RPMI8226 (cell line): ENCODE measurements at regions not wholly inside any gene's neighbourhood (a gene's known extent, or its start where the extent isn't known, plus 50 kb on each side); places are given as distances from the start of the nearest gene placed in this dataset.

ENCODE experiments used
- DNase-seq: peaks from one replicate; pipeline ENCODE4 v3.0.0-alpha.2; 2015

DNA sequence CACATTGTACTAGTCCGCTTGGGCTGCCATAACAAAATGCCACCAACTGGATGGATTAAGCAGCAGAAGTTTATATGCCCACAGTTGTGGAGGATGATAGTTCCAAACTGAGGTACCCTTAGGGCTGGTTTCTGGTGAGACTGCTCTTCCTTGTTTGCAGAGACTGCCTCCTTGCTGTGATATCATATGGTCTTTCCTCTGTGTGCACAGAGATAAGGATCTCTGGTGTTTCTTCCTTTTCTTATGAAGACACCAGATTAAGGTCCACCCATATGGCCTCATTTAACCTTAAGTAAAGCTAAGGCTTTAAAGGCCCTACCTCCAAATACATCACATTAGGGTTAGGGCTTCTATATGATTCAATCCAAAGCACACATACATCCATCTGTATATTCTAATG, 738.2 kb upstream of the GCFC2 start:
- DNase-seq: no peak

GRCh38 chr2:76447294-76447693, 736.6 kb upstream of the GCFC2 start:
- peak; percentile 9 for DNase-seq

DNA sequence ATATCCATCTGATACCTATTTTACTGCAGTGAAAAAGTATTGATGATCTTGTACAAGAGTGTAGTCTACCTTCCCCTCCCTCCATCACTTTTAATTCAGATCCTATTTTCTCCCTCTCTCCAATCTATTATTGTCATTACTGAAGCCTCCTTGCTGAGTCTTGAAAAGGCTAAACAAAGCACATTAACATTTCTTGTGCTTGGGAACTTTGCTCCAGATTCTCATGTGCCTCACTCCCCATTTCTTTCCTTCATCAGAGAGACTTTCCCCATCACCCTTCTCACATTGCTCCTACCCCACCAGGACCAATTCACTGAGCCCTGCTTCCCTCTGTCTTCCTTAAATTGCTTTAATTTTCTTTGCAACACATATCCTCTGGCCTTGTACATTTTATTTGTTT, 736.2 kb upstream of the GCFC2 start:
- DNase-seq: no peak

GRCh38 chr2:76445880-76446279, 735.2 kb upstream of the GCFC2 start:
- DNase-seq: peak; percentile 7

- DNase-seq: no peak
Observed at GRCh38 chr2:76444732-76445131, 734.0 kb upstream of the GCFC2 start.

DNA sequence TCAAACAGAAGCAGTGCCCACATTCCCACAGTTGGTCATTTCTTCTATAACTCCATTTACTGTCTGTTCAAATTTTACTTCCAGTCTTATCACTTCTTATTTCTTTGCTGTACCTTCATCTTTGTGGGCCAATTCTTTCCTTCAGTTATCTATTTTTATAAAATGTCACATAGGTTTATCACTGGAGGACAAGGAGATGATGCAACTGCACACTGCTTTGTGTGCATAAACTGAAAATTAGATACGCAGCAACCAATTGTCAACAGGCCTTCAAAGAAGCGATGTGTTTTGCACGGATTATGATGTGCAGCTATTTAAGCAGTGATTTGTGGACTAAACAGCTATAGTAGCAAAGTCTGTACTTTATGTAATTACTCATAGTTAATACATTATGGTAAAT, 726.8 kb upstream of the GCFC2 start:
- no peak for DNase-seq

- DNase-seq: no peak
Observed at GRCh38 chr2:76429374-76429773, 718.7 kb upstream of the GCFC2 start.

DNA sequence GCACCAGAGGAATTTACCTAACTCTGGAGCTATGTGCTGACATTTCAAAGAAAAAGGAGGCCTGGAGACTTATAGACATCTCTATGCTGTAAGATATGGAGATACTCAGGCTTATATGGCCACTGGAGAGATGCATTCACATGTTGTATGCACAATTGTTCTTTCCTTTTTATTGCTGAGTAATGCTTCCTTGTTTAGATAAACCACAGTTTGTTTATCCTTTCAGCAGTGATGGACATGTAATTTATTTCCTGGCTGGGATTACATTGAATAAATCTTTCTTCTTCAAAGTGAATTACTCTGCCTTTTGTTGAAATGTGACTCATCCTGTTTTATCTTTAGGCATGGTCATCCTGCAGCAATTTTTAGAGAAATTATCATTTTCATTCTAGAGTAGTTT, 716.7 kb upstream of the GCFC2 start:
- no peak for DNase-seq

DNA sequence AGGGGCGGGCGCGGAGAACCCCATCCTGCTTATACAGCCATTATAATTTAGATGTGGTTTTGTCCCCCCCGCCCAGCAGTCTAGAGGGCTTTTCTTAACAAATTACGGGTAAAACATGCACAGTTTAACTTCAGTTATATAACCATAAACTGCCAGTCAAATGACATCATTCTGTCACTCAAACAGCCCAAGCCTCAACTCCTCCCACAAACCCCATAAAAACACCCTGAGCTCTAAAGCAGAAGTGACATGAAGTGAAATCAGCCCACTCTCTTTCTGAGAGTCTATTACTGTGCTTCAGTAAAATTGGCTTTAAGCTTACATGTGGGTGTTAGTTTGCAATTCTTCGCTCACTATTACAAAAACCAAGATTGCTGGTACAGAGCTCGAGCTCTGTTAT, 705.1 kb upstream of the GCFC2 start:
- DNase-seq: peak; percentile 25

DNA sequence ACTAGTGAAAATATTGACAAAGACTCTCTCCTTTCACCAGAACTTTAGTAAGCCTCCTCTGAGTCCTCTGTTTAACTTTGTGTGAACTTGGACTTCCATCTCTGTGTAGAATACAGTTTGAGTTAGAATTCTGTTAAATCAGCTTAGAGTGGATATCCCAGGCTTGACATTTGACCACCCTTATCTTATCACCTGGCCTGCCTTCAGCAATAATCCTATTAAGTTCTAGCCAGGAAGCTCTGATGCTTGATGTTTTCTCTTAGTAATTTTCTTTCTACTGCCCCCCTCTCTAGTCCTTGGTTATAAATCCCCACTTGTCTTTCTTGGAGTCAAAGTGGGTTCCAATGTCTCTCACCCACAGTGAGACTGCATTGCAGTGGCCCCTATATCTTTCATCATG, 702.7 kb upstream of the GCFC2 start:
- DNase-seq: no peak

DNA sequence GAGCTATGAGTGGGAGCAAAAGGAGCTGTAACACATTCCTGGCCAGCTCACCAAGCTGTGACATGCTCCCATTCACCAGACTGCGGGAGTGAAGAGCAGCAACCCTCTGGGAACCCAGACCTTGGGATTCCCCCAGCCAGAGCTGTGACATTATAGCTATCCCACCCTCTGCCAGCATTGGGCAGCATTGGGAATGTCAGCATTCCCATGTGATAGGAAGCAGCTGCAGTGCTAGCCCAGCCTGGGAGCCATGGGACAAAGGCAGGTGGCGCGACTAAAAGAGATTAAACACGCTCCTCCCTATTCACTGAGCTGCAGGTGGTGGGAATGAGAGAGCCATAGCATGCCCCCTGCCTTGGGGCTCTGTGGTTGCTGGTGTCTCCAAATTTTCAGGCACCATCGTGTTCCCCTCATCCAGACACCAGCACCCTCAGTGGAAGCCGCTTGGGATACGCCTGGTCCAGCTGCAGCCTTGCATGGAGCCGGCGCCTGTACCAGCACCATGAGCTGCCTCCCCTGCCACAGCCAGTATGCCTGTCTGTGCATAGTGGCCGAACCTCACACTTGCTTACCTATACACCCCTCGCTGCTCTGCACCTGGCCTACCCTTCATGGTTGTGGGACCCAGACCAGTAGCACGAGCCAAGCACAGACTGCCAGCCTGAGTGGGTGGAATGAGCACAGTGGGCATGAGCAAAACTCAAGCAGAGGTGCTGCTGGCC, 695.6 kb upstream of the GCFC2 start:
- no peak for DNase-seq

- DNase-seq: no peak
Observed at GRCh38 chr2:76393356-76393755, 682.6 kb upstream of the GCFC2 start.

GRCh38 chr2:76391678-76392077, 681.0 kb upstream of the GCFC2 start:
- peak; percentile 54 for DNase-seq

GRCh38 chr2:76387294-76387693, 676.6 kb upstream of the GCFC2 start:
- DNase-seq: no peak

DNA sequence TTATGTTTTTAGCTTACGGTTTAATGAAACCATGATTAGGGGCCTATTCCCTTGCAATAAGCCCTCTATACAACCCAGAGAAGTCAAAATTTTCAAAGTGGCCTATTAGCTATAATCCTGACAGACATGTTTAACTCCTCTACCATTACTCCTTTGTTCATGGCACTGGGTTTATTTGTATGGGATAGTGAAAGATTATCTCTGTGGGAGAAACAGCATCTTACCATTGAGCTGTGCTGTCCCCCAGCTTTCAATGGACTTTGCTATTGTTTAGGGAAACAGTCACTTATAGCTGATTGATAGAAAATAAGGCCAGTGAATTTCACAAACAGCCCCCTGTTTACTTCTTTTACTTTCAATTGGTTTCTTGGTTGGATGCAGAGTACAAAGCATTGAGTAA, 675.2 kb upstream of the GCFC2 start:
- DNase-seq: no peak

DNA sequence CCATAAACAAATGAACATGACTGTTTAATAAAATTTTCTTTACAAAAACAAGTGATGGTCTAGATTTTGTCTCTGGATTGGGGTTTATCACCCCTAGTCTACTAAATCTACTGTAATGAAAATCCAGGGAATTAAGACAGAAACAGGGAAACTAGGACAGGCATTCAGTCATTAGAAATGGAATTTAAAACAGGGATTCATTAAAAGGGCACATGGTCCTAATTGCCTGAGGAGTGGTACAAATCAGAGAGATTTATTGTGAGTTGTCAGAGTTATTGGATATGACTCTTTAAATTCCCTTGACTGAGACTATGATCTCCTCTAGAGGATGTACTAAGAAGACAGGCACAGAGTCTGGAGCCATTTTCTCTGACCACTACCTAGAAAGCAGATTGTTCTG, 670.9 kb upstream of the GCFC2 start:
- DNase-seq: no peak

GRCh38 chr2:76378140-76378539, 667.4 kb upstream of the GCFC2 start:
- no peak for DNase-seq

GRCh38 chr2:76341439-76341838, 630.7 kb upstream of the GCFC2 start:
- no peak for DNase-seq

DNA sequence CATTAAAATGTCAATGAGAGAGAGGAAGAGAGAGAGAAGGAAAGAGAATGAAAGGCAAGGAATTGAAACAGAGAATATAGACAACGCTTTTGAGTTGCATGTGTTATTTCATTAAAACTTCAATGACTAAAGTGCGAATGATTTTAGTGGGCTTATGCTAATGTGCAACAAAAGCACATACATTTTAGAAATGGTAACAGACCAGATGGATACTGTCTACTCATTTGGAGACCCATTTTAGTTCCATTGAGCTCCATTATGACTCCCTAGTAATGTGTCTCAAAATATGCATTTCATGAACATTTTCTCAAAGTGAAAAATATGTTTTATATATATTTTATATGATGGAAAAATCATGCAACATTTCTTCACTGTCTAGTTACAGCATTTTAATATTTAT, 622.2 kb upstream of the GCFC2 start:
- no peak for DNase-seq

DNA sequence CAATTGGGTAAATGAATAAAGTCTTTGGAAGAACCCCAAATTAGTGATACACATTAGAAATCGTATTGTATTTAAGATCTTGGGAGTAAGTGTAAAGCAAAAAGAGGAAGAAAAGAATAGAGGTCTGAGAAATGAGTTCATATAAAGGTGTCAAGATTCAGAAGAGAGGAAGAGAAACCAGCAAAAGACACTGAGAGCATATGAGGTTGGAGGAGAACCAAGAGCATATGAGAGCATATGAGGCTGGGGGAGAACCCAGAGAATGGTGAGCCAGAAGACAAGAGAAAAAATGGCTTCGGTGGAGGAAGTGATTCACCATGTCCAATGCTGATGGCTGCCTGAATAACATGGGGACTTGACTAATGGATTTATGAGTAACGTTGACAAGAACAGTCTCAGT, 620.1 kb upstream of the GCFC2 start:
- DNase-seq: peak; percentile 32

DNA sequence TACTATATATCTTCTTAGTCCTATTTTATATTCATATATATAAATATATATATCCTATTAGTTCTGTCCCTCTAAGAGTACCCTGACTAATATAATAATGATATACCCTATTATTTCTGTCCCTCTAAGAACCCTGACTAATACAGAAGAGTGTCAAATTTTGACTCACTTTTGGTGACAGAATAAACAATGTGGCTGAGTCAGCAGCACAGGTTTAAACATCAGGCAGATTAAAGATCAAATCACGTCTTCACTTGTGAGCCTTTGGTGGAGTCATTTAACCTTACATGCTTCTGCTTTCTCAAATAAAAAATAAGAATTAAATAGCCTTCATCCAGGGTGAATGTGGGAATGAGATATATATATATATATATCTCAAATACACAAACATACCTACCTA, 615.9 kb upstream of the GCFC2 start:
- no peak for DNase-seq

DNA sequence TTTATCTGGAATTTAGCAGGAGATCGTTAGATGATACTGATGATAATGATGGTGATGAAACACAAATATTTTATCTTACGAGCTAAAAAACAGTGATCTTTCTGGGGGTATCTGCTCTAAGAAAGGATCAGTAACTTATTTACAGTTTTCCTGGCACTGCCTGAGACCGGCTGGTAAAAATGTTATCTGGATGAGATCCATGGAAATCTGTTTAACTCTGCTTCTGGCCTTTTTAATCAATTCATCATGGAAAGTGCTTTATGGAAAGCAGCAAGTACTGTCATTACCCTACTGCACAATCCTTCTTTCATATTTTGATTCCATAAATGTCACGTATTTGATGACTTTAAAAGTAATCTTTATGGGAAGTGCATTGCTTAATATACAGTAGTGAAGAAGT, 612.7 kb upstream of the GCFC2 start:
- DNase-seq: no peak

DNA sequence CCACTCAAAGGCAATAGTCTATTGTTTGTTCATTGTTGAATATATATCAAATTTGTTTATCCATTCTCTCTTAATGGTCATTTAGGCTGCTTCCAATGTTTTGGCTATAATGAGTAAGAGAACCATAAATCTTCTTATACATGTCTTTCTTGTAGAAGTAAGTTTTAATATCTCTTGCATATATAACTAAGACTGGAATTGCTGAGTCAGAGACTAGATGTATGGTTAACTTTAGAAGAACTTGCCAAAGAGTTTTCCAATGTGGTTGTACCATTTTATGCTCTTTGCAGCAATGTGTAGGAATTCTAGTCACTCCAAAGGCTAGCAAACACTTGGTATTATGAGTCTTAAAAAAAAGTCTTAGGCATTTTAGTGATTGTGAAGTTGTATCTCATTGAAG, 610.0 kb upstream of the GCFC2 start:
- no peak for DNase-seq

DNA sequence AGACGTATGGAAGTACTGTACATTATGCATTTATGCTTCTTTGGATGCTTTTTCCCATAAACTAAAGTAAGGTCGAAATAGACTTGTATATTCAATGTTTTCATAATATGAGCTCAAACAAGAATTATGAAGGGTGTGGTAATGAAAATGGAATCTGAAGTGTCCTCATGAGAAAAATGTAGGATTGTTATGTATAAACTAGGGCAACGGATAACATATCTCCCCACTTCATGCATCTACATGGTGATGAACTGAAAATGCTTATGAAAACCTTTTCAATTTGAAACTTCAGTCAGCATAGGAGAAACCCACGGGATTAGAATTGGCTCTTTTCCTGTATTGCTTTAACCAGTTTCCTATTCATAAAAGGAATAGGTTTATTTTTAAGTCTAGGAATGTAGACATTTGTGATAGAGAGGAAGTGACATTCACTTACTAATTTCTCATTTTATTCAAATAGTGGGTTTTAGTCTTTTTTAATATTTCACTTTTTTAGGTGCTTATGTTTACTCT, 608.2 kb upstream of the GCFC2 start:
- no peak for DNase-seq

GRCh38 chr2:76316691-76317090, 606.0 kb upstream of the GCFC2 start:
- DNase-seq: peak; percentile 34
